UCSD-AML1 (cell line): ENCODE measurements at regions not wholly inside any gene's neighbourhood (a gene's known extent, or its start where the extent isn't known, plus 50 kb on each side); places are given as distances from the start of the nearest gene placed in this dataset.
"Not testable (repeated sequence)": the region's sequence is repeated elsewhere in the genome, so short reads cannot be mapped to it uniquely, and the experiment has no call there.

Source experiments
- DNase-seq: peaks from one replicate; lab custom pipeline; 2025; ENCODE audit not compliant: unreplicated experiment; lab: John Stamatoyannopoulos, UW

GRCh38 chr4:170231377-170231776 is 141.6 kb upstream of the AADAT start:
- no peak for DNase-seq

- DNase-seq: no peak
These were observed 140.5 kb upstream of the AADAT start for GRCh38 chr4:170230242-170230641.

GRCh38 chr4:170229006-170229405 is 139.2 kb upstream of the AADAT start:
- DNase-seq: no peak

- DNase-seq: no peak
These were observed 138.2 kb upstream of the AADAT start for GRCh38 chr4:170227928-170228327.

GRCh38 chr4:170226288-170226687 is 136.5 kb upstream of the AADAT start:
- DNase-seq: no peak

GRCh38 chr4:170214731-170215130 is 125.0 kb upstream of the AADAT start:
- DNase-seq: no peak

GRCh38 chr4:170214101-170214500 is 124.3 kb upstream of the AADAT start:
- DNase-seq: no peak

GRCh38 chr4:170202721-170203120 is 113.0 kb upstream of the AADAT start:
- DNase-seq: no peak

GRCh38 chr4:170198747-170199146 is 109.0 kb upstream of the AADAT start:
- no peak for DNase-seq

- not testable (repeated sequence) for DNase-seq
These were observed 105.0 kb upstream of the AADAT start for GRCh38 chr4:170194794-170195193.

- no peak for DNase-seq
These were observed 103.7 kb upstream of the AADAT start for GRCh38 chr4:170193496-170193895.

GRCh38 chr4:170190265-170190664 is 100.5 kb upstream of the AADAT start:
- DNase-seq: no peak

GRCh38 chr4:170170861-170171260 is 81.1 kb upstream of the AADAT start:
- DNase-seq: no peak

GRCh38 chr4:170169699-170170098 is 79.9 kb upstream of the AADAT start:
- DNase-seq: no peak

GRCh38 chr4:170167678-170168077 is 77.9 kb upstream of the AADAT start:
- DNase-seq: no peak

- not testable (repeated sequence) for DNase-seq
These were observed 76.4 kb upstream of the AADAT start for GRCh38 chr4:170166193-170166592.

GRCh38 chr4:170162416-170162815 is 72.7 kb upstream of the AADAT start:
- DNase-seq: no peak

GRCh38 chr4:170157670-170158069 is 67.9 kb upstream of the AADAT start:
- no peak for DNase-seq

GRCh38 chr4:170145120-170145519 is 55.4 kb upstream of the AADAT start:
- DNase-seq: no peak

GRCh38 chr4:170139764-170140163 is 50.0 kb upstream of the AADAT start:
- no peak for DNase-seq
